ENCODE measurements at regions not wholly inside any gene's neighbourhood (a gene's known extent, or its start where the extent isn't known, plus 50 kb on each side); places are given as distances from the start of the nearest gene placed in this dataset.

DNA sequence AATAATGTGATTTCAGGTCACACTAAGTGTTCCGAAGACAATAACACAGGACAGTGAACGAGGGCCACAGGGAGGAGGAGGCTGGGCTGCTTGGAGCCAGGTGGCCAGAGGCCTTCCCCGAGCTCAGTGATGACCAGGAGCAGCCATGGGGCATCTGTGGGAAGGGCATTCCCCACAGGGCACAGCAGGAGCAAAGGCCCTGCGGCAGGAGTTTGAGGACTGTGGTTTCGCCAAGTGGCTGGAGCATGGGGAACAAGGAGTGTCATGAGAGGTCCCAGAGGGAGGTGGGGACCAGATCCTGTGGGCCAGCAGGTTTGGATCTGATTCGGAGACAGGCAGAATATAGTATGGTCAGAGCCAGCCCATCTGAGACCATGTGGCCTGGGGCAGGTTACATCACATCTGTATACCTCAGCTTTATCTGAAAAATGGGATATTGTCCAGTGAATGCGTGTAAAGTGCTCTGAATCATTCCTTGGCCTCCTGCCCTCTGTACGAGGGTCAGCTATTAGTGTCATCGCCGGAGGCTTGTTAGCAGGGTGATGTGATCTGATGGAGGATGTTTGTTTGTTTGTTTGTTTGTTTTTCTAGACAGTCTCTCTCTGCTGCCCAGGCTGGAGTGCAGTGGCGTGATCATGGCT, 176.8 kb downstream of the KATNIP start:
- BruUV-seq (replicated peaks) = no TSS peak
- DNase-seq (ENCODE audit: low spot score) (no peak), FAIRE-seq (no peak), ATAC-seq (no peak)
- Histone ChIP-seq H3K36me3 (replicated peaks in 1 of 2; ENCODE audit: control insufficient read depth in 1 of 2, insufficient read depth in 2 of 2, low read length in 2 of 2) (peaks cover 0 to 4% of the 10 kb centered on the region in 2 experiments; a peak in 2 of 5 replicates), H3K9me3 (ENCODE audit: low read length) (no peaks in the 10 kb centered on the region), H3K27me3 (ENCODE audit: control insufficient read depth in 1 of 2, insufficient read depth in 2 of 2, low read length in 2 of 2) (no peaks in the 10 kb centered on the region), H3K9ac (ENCODE audit: insufficient read depth, low read depth, low read length) (no peak overlapping the region), H3K79me2 (ENCODE audit: insufficient read depth, low read length) (no peaks in the 10 kb centered on the region), H2AFZ (ENCODE audit: low read length) (no peak overlapping the region), H3K4me3 (replicated peaks in 1 of 3; ENCODE audit: insufficient read depth in 1 of 3, low read depth in 2 of 3, low read length in 3 of 3) (no peak overlapping the region), H3K27ac (ENCODE audit: extremely low read length, insufficient read depth, low read length) (no peak overlapping the region), H3K4me1 (ENCODE audit: insufficient read depth, low read length) (peaks cover 22% of the 10 kb centered on the region), H4K20me1 (ENCODE audit: insufficient read depth, low read length) (no peaks in the 10 kb centered on the region), H3K4me2 (ENCODE audit: low read depth, low read length) (no peak overlapping the region)
- ChIA-PET POLR2A (no interaction called here), CTCF (ENCODE audit: low intra/inter-chr PET ratio, low total read pairs) (no interaction called here)
- intact Hi-C loops (cut with micrococcal nuclease; ENCODE audit: unreplicated experiment) (no loop called here), in situ Hi-C loops (cut with HindIII; ENCODE audit: extremely low pct_ligation_motif_present, low pct_unique_long_range_greater_than_20kb) (no loop called here)
- 95% methylated on average over 11 of the region's 11 CpGs for WGBS (ENCODE audit: low lambda C conversion rate)
- TF ChIP-seq ZNF343 (CRISPR knock-in tag; IDR thresholded peaks at IDR 0.05) (no peak), ZNF296 (CRISPR knock-in tag; conservative IDR thresholded peaks at IDR 0.05) (no peak), MIER2 (CRISPR knock-in tag; IDR thresholded peaks at IDR 0.05) (no peak), LCORL (IDR thresholded peaks at IDR 0.05) (no peak), LCORL (CRISPR knock-in tag; IDR thresholded peaks at IDR 0.05) (no peak), ZNF639 (CRISPR knock-in tag; conservative IDR thresholded peaks at IDR 0.05) (no peak), GABPA (IDR thresholded peaks at IDR 0.05; ENCODE audit: low read depth, low read length) (no peak), GABPA (CRISPR knock-in tag; IDR thresholded peaks at IDR 0.05; ENCODE audit: low read depth) (no peak), ZNF841 (CRISPR knock-in tag; IDR thresholded peaks at IDR 0.05; ENCODE audit: borderline replicate concordance) (no peak), TRIM24 (CRISPR knock-in tag; IDR thresholded peaks at IDR 0.05) (no peak), HNF4A (CRISPR knock-in tag; IDR thresholded peaks at IDR 0.05) (no peak), ZNF879 (CRISPR knock-in tag; IDR thresholded peaks at IDR 0.05) (no peak)
- TF ChIP-seq, protein P1, sequence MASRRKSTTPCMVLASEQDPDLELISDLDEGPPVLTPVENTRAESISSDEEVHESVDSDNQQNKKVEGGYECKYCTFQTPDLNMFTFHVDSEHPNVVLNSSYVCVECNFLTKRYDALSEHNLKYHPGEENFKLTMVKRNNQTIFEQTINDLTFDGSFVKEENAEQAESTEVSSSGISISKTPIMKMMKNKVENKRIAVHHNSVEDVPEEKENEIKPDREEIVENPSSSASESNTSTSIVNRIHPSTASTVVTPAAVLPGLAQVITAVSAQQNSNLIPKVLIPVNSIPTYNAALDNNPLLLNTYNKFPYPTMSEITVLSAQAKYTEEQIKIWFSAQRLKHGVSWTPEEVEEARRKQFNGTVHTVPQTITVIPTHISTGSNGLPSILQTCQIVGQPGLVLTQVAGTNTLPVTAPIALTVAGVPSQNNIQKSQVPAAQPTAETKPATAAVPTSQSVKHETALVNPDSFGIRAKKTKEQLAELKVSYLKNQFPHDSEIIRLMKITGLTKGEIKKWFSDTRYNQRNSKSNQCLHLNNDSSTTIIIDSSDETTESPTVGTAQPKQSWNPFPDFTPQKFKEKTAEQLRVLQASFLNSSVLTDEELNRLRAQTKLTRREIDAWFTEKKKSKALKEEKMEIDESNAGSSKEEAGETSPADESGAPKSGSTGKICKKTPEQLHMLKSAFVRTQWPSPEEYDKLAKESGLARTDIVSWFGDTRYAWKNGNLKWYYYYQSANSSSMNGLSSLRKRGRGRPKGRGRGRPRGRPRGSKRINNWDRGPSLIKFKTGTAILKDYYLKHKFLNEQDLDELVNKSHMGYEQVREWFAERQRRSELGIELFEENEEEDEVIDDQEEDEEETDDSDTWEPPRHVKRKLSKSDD (CRISPR knock-in tag; IDR thresholded peaks at IDR 0.05; ENCODE audit: low read depth) = no peak
- TF ChIP-seq, protein P2, sequence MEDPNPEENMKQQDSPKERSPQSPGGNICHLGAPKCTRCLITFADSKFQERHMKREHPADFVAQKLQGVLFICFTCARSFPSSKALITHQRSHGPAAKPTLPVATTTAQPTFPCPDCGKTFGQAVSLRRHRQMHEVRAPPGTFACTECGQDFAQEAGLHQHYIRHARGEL (CRISPR knock-in tag; IDR thresholded peaks at IDR 0.05) = no peak
- TF ChIP-seq, protein P3, sequence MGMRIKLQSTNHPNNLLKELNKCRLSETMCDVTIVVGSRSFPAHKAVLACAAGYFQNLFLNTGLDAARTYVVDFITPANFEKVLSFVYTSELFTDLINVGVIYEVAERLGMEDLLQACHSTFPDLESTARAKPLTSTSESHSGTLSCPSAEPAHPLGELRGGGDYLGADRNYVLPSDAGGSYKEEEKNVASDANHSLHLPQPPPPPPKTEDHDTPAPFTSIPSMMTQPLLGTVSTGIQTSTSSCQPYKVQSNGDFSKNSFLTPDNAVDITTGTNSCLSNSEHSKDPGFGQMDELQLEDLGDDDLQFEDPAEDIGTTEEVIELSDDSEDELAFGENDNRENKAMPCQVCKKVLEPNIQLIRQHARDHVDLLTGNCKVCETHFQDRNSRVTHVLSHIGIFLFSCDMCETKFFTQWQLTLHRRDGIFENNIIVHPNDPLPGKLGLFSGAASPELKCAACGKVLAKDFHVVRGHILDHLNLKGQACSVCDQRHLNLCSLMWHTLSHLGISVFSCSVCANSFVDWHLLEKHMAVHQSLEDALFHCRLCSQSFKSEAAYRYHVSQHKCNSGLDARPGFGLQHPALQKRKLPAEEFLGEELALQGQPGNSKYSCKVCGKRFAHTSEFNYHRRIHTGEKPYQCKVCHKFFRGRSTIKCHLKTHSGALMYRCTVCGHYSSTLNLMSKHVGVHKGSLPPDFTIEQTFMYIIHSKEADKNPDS (CRISPR knock-in tag; IDR thresholded peaks at IDR 0.05) = no peak

All from HepG2 (cell line).